ENCODE measurements at regions not wholly inside any gene's neighbourhood (a gene's known extent, or its start where the extent isn't known, plus 50 kb on each side); places are given as distances from the start of the nearest gene placed in this dataset.

GRCh38 chr3:135326851-135327250, 531.8 kb downstream of the EPHB1 start:
- BruUV-seq (replicated peaks), result no TSS peak
- ChIA-PET POLR2A (no interaction called here), CTCF (ENCODE audit: unreplicated experiment) (no interaction called here)

GRCh38 chr3:135328036-135328435, 533.0 kb downstream of the EPHB1 start:
- ChIA-PET CTCF (ENCODE audit: unreplicated experiment) (no interaction called here), POLR2A (no interaction called here)
- Histone ChIP-seq H3K9me2 (ENCODE audit: insufficient read depth, low read length) (no peaks in the 10 kb centered on the region), H3K36me3 (ENCODE audit: insufficient read depth, low read length) (no peaks in the 10 kb centered on the region), H3K27ac (ENCODE audit: low read depth, low read length, poor library complexity, severe bottlenecking) (no peak overlapping the region), H3K9me3 (ENCODE audit: low read length) (no peaks in the 10 kb centered on the region), H3K4me1 (ENCODE audit: insufficient read depth, low read length, poor library complexity, severe bottlenecking) (no peaks in the 10 kb centered on the region), H4K20me1 (ENCODE audit: insufficient read depth, low read length) (no peaks in the 10 kb centered on the region), H3K4me3 (ENCODE audit: low read depth, low read length, poor library complexity, severe bottlenecking) (no peak overlapping the region), H3K4me2 (ENCODE audit: low read length) (no peak overlapping the region), H2AFZ (ENCODE audit: low read length) (no peak overlapping the region), H3K79me2 (ENCODE audit: insufficient read depth, low read depth, low read length) (no peaks in the 10 kb centered on the region)
- intact Hi-C loops (cut with micrococcal nuclease; ENCODE audit: unreplicated experiment), result no loop called here
- no peak for DNase-seq (ENCODE audit: low spot score)
- no TSS peak for BruUV-seq (replicated peaks)
- no peak for TF ChIP-seq EZH2phosphoT487 (IDR thresholded peaks at IDR 0.05; ENCODE audit: borderline replicate concordance, low read depth, low read length)
- no peak for TF ChIP-seq CTCF (conservative IDR thresholded peaks at IDR 0.05; ENCODE audit: low read length)

More at GRCh38 chr3:135326851-135327250, 531.8 kb downstream of the EPHB1 start:
- Histone ChIP-seq H3K9me3 (ENCODE audit: low read length) (no peaks in the 10 kb centered on the region), H2AFZ (ENCODE audit: low read length) (no peak overlapping the region), H3K4me2 (ENCODE audit: low read length) (no peak overlapping the region), H3K4me3 (ENCODE audit: low read depth, low read length, poor library complexity, severe bottlenecking) (no peak overlapping the region), H3K36me3 (ENCODE audit: insufficient read depth, low read length) (no peaks in the 10 kb centered on the region), H4K20me1 (ENCODE audit: insufficient read depth, low read length) (no peaks in the 10 kb centered on the region), H3K9me2 (ENCODE audit: insufficient read depth, low read length) (no peaks in the 10 kb centered on the region), H3K4me1 (ENCODE audit: insufficient read depth, low read length, poor library complexity, severe bottlenecking) (no peaks in the 10 kb centered on the region), H3K79me2 (ENCODE audit: insufficient read depth, low read depth, low read length) (no peaks in the 10 kb centered on the region), H3K27ac (ENCODE audit: low read depth, low read length, poor library complexity, severe bottlenecking) (no peak overlapping the region)
- no peak for DNase-seq (ENCODE audit: low spot score)
- TF ChIP-seq EZH2phosphoT487 (IDR thresholded peaks at IDR 0.05; ENCODE audit: borderline replicate concordance, low read depth, low read length), result no peak
- TF ChIP-seq CTCF (conservative IDR thresholded peaks at IDR 0.05; ENCODE audit: low read length), result no peak
- intact Hi-C loops (cut with micrococcal nuclease; ENCODE audit: unreplicated experiment), result no loop called here

DNA sequence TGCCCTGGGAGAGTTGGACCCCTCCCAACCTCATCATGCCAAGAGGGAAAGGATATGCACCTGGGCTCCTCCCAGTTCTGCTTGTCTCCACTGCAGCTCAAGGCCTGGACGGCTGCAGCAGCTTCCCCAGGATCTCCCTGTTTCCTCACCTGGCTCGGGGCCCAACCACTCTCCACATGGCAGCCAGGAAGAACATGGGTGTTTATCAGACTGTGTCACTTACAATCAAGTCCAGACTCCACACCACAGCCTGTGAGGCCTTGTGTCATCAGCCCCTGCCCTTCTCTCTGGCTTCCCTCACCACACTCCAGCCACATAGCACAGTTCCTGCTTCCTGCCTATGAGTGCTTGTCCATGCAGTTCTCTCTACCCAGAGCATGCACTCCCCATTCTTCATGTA, 534.4 kb downstream of the EPHB1 start:
- Histone ChIP-seq H3K9me3 (ENCODE audit: low read length) (no peaks in the 10 kb centered on the region), H4K20me1 (ENCODE audit: insufficient read depth, low read length) (no peaks in the 10 kb centered on the region), H3K36me3 (ENCODE audit: insufficient read depth, low read length) (no peaks in the 10 kb centered on the region), H3K4me2 (ENCODE audit: low read length) (no peak overlapping the region), H3K4me3 (ENCODE audit: low read depth, low read length, poor library complexity, severe bottlenecking) (no peak overlapping the region), H3K4me1 (ENCODE audit: insufficient read depth, low read length, poor library complexity, severe bottlenecking) (no peaks in the 10 kb centered on the region), H3K27ac (ENCODE audit: low read depth, low read length, poor library complexity, severe bottlenecking) (no peak overlapping the region), H3K79me2 (ENCODE audit: insufficient read depth, low read depth, low read length) (no peaks in the 10 kb centered on the region), H3K9me2 (ENCODE audit: insufficient read depth, low read length) (no peaks in the 10 kb centered on the region), H2AFZ (ENCODE audit: low read length) (no peak overlapping the region)
- ChIA-PET CTCF (ENCODE audit: unreplicated experiment) (no interaction called here), POLR2A (interaction anchor here (0.8 kb wide), 1 partner anchor 36 kb away, joined by 3 read pairs; no protein-coding TSS in a partner anchor)
- intact Hi-C loops (cut with micrococcal nuclease; ENCODE audit: unreplicated experiment), result no loop called here
- no peak for DNase-seq (ENCODE audit: low spot score)
- TF ChIP-seq EZH2phosphoT487 (IDR thresholded peaks at IDR 0.05; ENCODE audit: borderline replicate concordance, low read depth, low read length) (no peak), CTCF (conservative IDR thresholded peaks at IDR 0.05; ENCODE audit: low read length) (no peak)
- BruUV-seq (replicated peaks), result no TSS peak

Data from OCI-LY7 (cell line).